ENCODE measurements at regions not wholly inside any gene's neighbourhood (a gene's known extent, or its start where the extent isn't known, plus 50 kb on each side); places are given as distances from the start of the nearest gene placed in this dataset.
A peak's percentile ranks its signal among the peaks of the same experiment; 100 is the strongest.
"Not testable (repeated sequence)": the region's sequence is repeated elsewhere in the genome, so short reads cannot be mapped to it uniquely, and the experiment has no call there.

GRCh38 chr15:75121491-75121890, 80.2 kb upstream of the C15orf39 start:
- no peak for TF ChIP-seq POLR2A (IDR thresholded peaks at IDR 0.05)
- TF ChIP-seq CTCF (IDR thresholded peaks at IDR 0.05) = no peak
- DNase-seq = no peak
- Histone ChIP-seq H3K4me3 (no peak overlapping the region), H3K4me1 (replicated peaks in 1 of 2) (peaks cover 17 to 20% of the 10 kb centered on the region in 2 donors), H3K36me3 (replicated peaks in 1 of 2) (no peaks in the 10 kb centered on the region), H3K27me3 (no peaks in the 10 kb centered on the region), H3K9me3 (replicated peaks in 1 of 3) (no peaks in the 10 kb centered on the region), H3K27ac (no peak overlapping the region)
- intact Hi-C loops (cut with DNase I) = no loop called here

- Histone ChIP-seq H3K36me3 (replicated peaks in 1 of 2) (no peaks in the 10 kb centered on the region), H3K9me3 (replicated peaks in 1 of 3) (no peaks in the 10 kb centered on the region), H3K4me3 (no peak overlapping the region), H3K27ac (peak overlapping the region in 1 of 5 donors; percentile 10), H3K4me1 (replicated peaks in 1 of 2) (peaks cover 17 to 20% of the 10 kb centered on the region in 2 donors), H3K27me3 (no peaks in the 10 kb centered on the region)
- intact Hi-C loops (cut with DNase I) = no loop called here
- TF ChIP-seq CTCF (IDR thresholded peaks at IDR 0.05) (no peak), POLR2A (IDR thresholded peaks at IDR 0.05) (no peak)
- no peak for DNase-seq
- WGBS, 4 donors = 79 to 86% (median 83%) methylated on average over 5 of the region's 5 CpGs
Measured at GRCh38 chr15:75123395-75123794, 78.3 kb upstream of the C15orf39 start.

GRCh38 chr15:75124278-75124677, 77.4 kb upstream of the C15orf39 start:
- H3K4me3 ChIP-seq; H3K27ac ChIP-seq; H3K27me3 ChIP-seq; H3K9me3 ChIP-seq (replicated peaks in 1 of 3); intact Hi-C loops (cut with DNase I); H3K36me3 ChIP-seq (replicated peaks in 1 of 2): not testable (repeated sequence)
- DNase-seq = peak in 1 of 7 donors; percentile 6
- peaks cover 17 to 20% of the 10 kb centered on the region in 2 donors for H3K4me1 ChIP-seq (replicated peaks in 1 of 2)
- 69 to 87% (median 78%) methylated on average over 2 to 3 of the region's 3 CpGs for WGBS, 4 donors

GRCh38 chr15:75125935-75126334, 75.7 kb upstream of the C15orf39 start:
- no peaks in the 10 kb centered on the region for H3K36me3 ChIP-seq (replicated peaks in 1 of 2)
- intact Hi-C loops (cut with DNase I) = no loop called here
- 88 to 99% (median 97%) methylated on average over 4 to 5 of the region's 5 CpGs for WGBS, 4 donors

More at GRCh38 chr15:75125935-75126334, 75.7 kb upstream of the C15orf39 start:
- Histone ChIP-seq H3K4me1 (replicated peaks in 1 of 2) (peaks cover 17 to 20% of the 10 kb centered on the region in 2 donors), H3K27me3 (no peaks in the 10 kb centered on the region), H3K27ac (no peak overlapping the region), H3K9me3 (replicated peaks in 1 of 3) (no peaks in the 10 kb centered on the region), H3K4me3 (no peak overlapping the region)
- no peak for TF ChIP-seq POLR2A (IDR thresholded peaks at IDR 0.05)
- TF ChIP-seq CTCF (IDR thresholded peaks at IDR 0.05) = no peak
- no peak for DNase-seq
